H1 (cell line): ENCODE measurements at regions not wholly inside any gene's neighbourhood (a gene's known extent, or its start where the extent isn't known, plus 50 kb on each side); places are given as distances from the start of the nearest gene placed in this dataset.

ENCODE experiments used
- CTCF ChIA-PET: fragments of 300-600 bp; sonication (Branson Sonifier 250); formaldehyde crosslinking; loops from one replicate; lab custom pipeline; 2021; ENCODE audit not compliant: partially characterized antibody; lab: Charles Lee
- POLR2A ChIA-PET: fragments of 300-600 bp; sonication (Branson Sonifier 250); formaldehyde crosslinking; loops from one replicate; lab custom pipeline; 2021; ENCODE audit warnings: inconsistent platforms; ENCODE audit not compliant: partially characterized antibody; lab: Charles Lee
- DNase-seq, 2 experiments: peaks; one replicate each; pipeline versions ENCODE4 v3.0.0 to v3.0.0-alpha.2; 2010 to 2022; ENCODE audit warnings: low spot score in 2 of 2, low read depth in 1 of 2, mixed read lengths in 1 of 2
- FAIRE-seq: peaks from 2 replicates; lab custom pipeline; 2011; peaks lifted over from hg19 to GRCh38; lab: Jason Lieb, UNC
- H2AFZ ChIP-seq: 2 replicates; pipeline ENCODE4 v1.8.1; 2012; ENCODE audit warnings: low read length, inconsistent platforms
- H2AK5ac ChIP-seq: 2 replicates; pipeline ENCODE4 v1.6.1; 2013; ENCODE audit warnings: low read depth, low read length
- H2BK120ac ChIP-seq: replicated peaks from 2 replicates; pipeline ENCODE3; 2013; ENCODE audit warnings: low read depth, low read length, inconsistent platforms
- H2BK12ac ChIP-seq: 2 replicates; pipeline ENCODE4 v1.6.1; 2013; ENCODE audit warnings: low read depth, low read length
- H2BK15ac ChIP-seq: 2 replicates; pipeline ENCODE4 v1.6.1; 2013; ENCODE audit warnings: low read length
- H2BK20ac ChIP-seq: 2 replicates; pipeline ENCODE4 v1.6.1; 2013; ENCODE audit warnings: low read length
- H2BK5ac ChIP-seq: 2 replicates; pipeline ENCODE4 v1.6.1; 2013; ENCODE audit warnings: low read depth, low read length
- H3K14ac ChIP-seq: 2 replicates; pipeline ENCODE4 v1.6.1; 2013; ENCODE audit warnings: inconsistent platforms; ENCODE audit not compliant: insufficient read length
- H3K18ac ChIP-seq: 2 replicates; pipeline ENCODE4 v1.6.1; 2013; ENCODE audit warnings: low read length; ENCODE audit errors: extremely low read depth
- H3K23ac ChIP-seq: 2 replicates; pipeline ENCODE4 v1.6.1; 2013; ENCODE audit warnings: inconsistent platforms; ENCODE audit not compliant: insufficient read length
- H3K23me2 ChIP-seq: 2 replicates; pipeline ENCODE4 v1.6.1; 2013; ENCODE audit warnings: low read depth, low read length
- H3K27ac ChIP-seq: 2 replicates; pipeline ENCODE4 v1.6.1; 2011; ENCODE audit warnings: low read depth, low read length, inconsistent platforms
- H3K27me3 ChIP-seq, 4 experiments: replicated peaks in 1 of 4; 1 replicate in 1 of 4; 2 replicates in 3 of 4; pipeline versions ENCODE4 v1.6.1 to v1.8.1; 2011 to 2013; ENCODE audit warnings: low read length in 3 of 4, mild to moderate bottlenecking in 3 of 4, inconsistent platforms in 2 of 4, mixed read lengths in 2 of 4, moderate library complexity in 1 of 4; ENCODE audit not compliant: control insufficient read depth in 3 of 4, insufficient read depth in 3 of 4; ENCODE audit errors: extremely low read depth in 1 of 4
- H3K36me3 ChIP-seq, 4 experiments: 2 replicates each; pipeline versions ENCODE4 v1.6.1 to v1.8.1; 2011 to 2013; ENCODE audit warnings: mild to moderate bottlenecking in 4 of 4, low read length in 3 of 4, moderate library complexity in 2 of 4, control low read depth in 1 of 4, inconsistent platforms in 1 of 4; ENCODE audit not compliant: insufficient read depth in 4 of 4, control insufficient read depth in 2 of 4
- H3K4ac ChIP-seq: replicated peaks from 2 replicates; pipeline ENCODE3; 2013; ENCODE audit warnings: low read length, low read depth, mixed read lengths, inconsistent platforms; ENCODE audit not compliant: insufficient read length
- H3K4me1 ChIP-seq, 4 experiments: replicated peaks in 1 of 4; 1 replicate in 1 of 4; 2 replicates in 3 of 4; pipeline versions ENCODE4 v1.6.1 to v1.8.1; 2011 to 2013; ENCODE audit warnings: low read length in 3 of 4, inconsistent platforms in 2 of 4, mixed read lengths in 1 of 4; ENCODE audit not compliant: insufficient read depth in 4 of 4, control insufficient read depth in 3 of 4
- H3K4me2 ChIP-seq, 2 experiments: 2 replicates each; pipeline versions ENCODE4 v1.6.1 to v1.8.1; 2011 to 2013; ENCODE audit warnings: low read depth in 2 of 2, low read length in 2 of 2, control low read depth in 1 of 2, inconsistent platforms in 1 of 2, mild to moderate bottlenecking in 1 of 2; ENCODE audit not compliant: insufficient read depth in 1 of 2
- H3K4me3 ChIP-seq, 4 experiments: fragments of 200-600, 300-600 bp in 1 of 4; sonication (generic), shearing (Covaris generic), sonication (Bioruptor Twin) in 1 of 4; 2 replicates each; pipeline versions ENCODE4 v1.5.1 to v1.8.1; 2011 to 2016; ENCODE audit warnings: low read length in 4 of 4, low read depth in 3 of 4, control low read depth in 2 of 4, inconsistent platforms in 2 of 4, mild to moderate bottlenecking in 2 of 4, mixed read lengths in 1 of 4, moderate library complexity in 1 of 4; ENCODE audit not compliant: insufficient read depth in 2 of 4; ENCODE audit errors: extremely low read depth in 1 of 4
- H3K56ac ChIP-seq: replicated peaks from 2 replicates; pipeline ENCODE3; 2013; ENCODE audit warnings: low read depth, mild to moderate bottlenecking, mixed read lengths, low read length, inconsistent platforms; ENCODE audit not compliant: insufficient read length
- H3K79me1 ChIP-seq: 2 replicates; pipeline ENCODE4 v1.6.1; 2013; ENCODE audit warnings: low read depth, low read length, control low read depth
- H3K79me2 ChIP-seq, 2 experiments: 2 replicates each; pipeline versions ENCODE4 v1.6.1 to v1.8.1; 2012 to 2013; ENCODE audit warnings: low read length in 2 of 2, mild to moderate bottlenecking in 2 of 2, inconsistent platforms in 1 of 2; ENCODE audit not compliant: insufficient read depth in 2 of 2, control insufficient read depth in 1 of 2
- H3K9ac ChIP-seq, 4 experiments: replicated peaks in 1 of 4; 1 replicate in 1 of 4; 2 replicates in 3 of 4; pipeline versions ENCODE4 v1.6.1 to v1.8.1; 2011 to 2013; ENCODE audit warnings: low read depth in 3 of 4, low read length in 3 of 4, control low read depth in 2 of 4, mild to moderate bottlenecking in 2 of 4, moderate library complexity in 2 of 4, inconsistent platforms in 1 of 4; ENCODE audit errors: extremely low read depth in 1 of 4
- H3K9me3 ChIP-seq, 2 experiments: 2 replicates each; pipeline versions ENCODE4 v1.6.1 to v1.8.1; 2012 to 2013; ENCODE audit warnings: mild to moderate bottlenecking in 2 of 2, moderate library complexity in 2 of 2, control low read depth in 1 of 2, inconsistent platforms in 1 of 2, low read depth in 1 of 2, low read length in 1 of 2, mixed read lengths in 1 of 2; ENCODE audit not compliant: insufficient read depth in 2 of 2
- H4K20me1 ChIP-seq, 2 experiments: replicated peaks in 1 of 2; 2 replicates each; pipeline versions ENCODE3 to v1.8.1; 2011 to 2013; ENCODE audit warnings: inconsistent platforms in 2 of 2, low read length in 2 of 2, mild to moderate bottlenecking in 1 of 2; ENCODE audit not compliant: insufficient read depth in 2 of 2, control insufficient read depth in 1 of 2
- H4K5ac ChIP-seq: 2 replicates; pipeline ENCODE4 v1.6.1; 2013; ENCODE audit warnings: low read length, low read depth, mixed read lengths, inconsistent platforms; ENCODE audit not compliant: insufficient read length
- H4K8ac ChIP-seq: 2 replicates; pipeline ENCODE4 v1.8.0; 2013; ENCODE audit warnings: mild to moderate bottlenecking, moderate library complexity, low read length, inconsistent platforms; ENCODE audit not compliant: insufficient read depth; ENCODE audit errors: extremely low read depth
- H4K91ac ChIP-seq: replicated peaks from 2 replicates; pipeline ENCODE3; 2013; ENCODE audit warnings: low read length, mixed read lengths, inconsistent platforms; ENCODE audit not compliant: insufficient read length
- ATF3 ChIP-seq: IDR thresholded peaks from 2 replicates; pipeline ENCODE4 v1.6.1; 2011; ENCODE audit warnings: low read depth, mild to moderate bottlenecking, low read length; ENCODE audit not compliant: insufficient read depth
- HDAC6 ChIP-seq: IDR thresholded peaks from one replicate; pipeline ENCODE4 v1.7.1; 2012; ENCODE audit warnings: low read depth, mild to moderate bottlenecking, inconsistent platforms, low read length, moderate library complexity
- KDM5A ChIP-seq: fragments of 200-600 bp; IDR thresholded peaks from 2 replicates; pipeline ENCODE4 v1.7.1; 2012; ENCODE audit warnings: mild to moderate bottlenecking, low read length, inconsistent platforms, mixed read lengths
- NANOG ChIP-seq: IDR thresholded peaks from 2 replicates; pipeline ENCODE4 v1.6.1; 2011; ENCODE audit warnings: low read length, low read depth, mild to moderate bottlenecking, inconsistent platforms; ENCODE audit not compliant: insufficient read depth, poor library complexity, severe bottlenecking
- NRF1 ChIP-seq: IDR thresholded peaks from 2 replicates; pipeline ENCODE4 v1.6.1; 2011; ENCODE audit warnings: mild to moderate bottlenecking, low read depth, low read length, improper control_type of control experiment
- POLR2AphosphoS5 ChIP-seq: IDR thresholded peaks from 2 replicates; pipeline ENCODE4 v1.6.1; 2011; ENCODE audit warnings: low read depth, low read length
- SAP30 ChIP-seq: fragments of 300-600 bp; sonication (generic); IDR thresholded peaks from 2 replicates; pipeline ENCODE4 v1.7.1; 2012; ENCODE audit warnings: low read length, moderate library complexity, mild to moderate bottlenecking, inconsistent platforms; ENCODE audit not compliant: insufficient read depth, insufficient replicate concordance
- SP2 ChIP-seq: IDR thresholded peaks from 2 replicates; pipeline ENCODE4 v1.6.1; 2012; ENCODE audit warnings: mild to moderate bottlenecking, low read length, inconsistent platforms
- YY1 ChIP-seq: IDR thresholded peaks from 2 replicates; pipeline ENCODE4 v1.6.1; 2011; ENCODE audit warnings: low read depth, mild to moderate bottlenecking, low read length
- TF ChIP-seq, protein P1 (sequence below): IDR thresholded peaks from 2 replicates; pipeline ENCODE4 v1.6.1; 2012; ENCODE audit warnings: inconsistent platforms

DNA sequence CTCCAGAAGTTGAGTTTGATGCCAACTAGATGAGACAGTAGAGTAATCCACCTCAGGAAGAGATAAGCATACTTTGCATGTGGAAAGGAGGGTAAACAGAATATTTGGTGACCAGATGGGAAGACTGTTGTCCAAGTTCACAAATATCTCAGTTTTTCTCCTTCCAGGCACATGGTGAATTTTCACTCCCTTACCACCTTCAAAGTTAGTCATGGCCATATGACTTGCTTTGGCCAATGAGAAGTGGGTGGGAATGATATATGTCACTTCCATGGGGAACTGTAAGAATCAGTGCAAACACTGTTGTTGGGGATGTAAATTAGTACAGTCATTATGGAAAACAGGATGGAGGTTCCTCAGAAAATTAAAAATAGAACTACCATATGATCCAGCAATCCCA, 105.8 kb downstream of the SPATA19 start:
- Histone ChIP-seq H3K79me2 (no peaks in the 10 kb centered on the region), H3K18ac (no peak overlapping the region), H3K4me3 (no peak overlapping the region), H3K4me2 (no peak overlapping the region), H3K23ac (no peak overlapping the region), H4K20me1 (no peaks in the 10 kb centered on the region), H3K9ac (no peak overlapping the region), H2BK120ac (no peak overlapping the region), H3K56ac (peak overlapping the region; percentile 14), H3K27me3 (no peaks in the 10 kb centered on the region), H3K14ac (no peak overlapping the region), H3K4ac (no peak overlapping the region), H2BK15ac (no peak overlapping the region), H4K5ac (no peak overlapping the region), H4K8ac (no peak overlapping the region), H3K23me2 (peaks cover 10% of the 10 kb centered on the region; the same call in 1 of the 2 replicates), H3K79me1 (no peaks in the 10 kb centered on the region), H2BK12ac (no peak overlapping the region), H3K9me3 (peaks cover 0 to 2% of the 10 kb centered on the region in 2 experiments; a peak in 2 of 4 replicates), H4K91ac (no peak overlapping the region), H3K27ac (no peak overlapping the region), H3K4me1 (peaks cover 0 to 3% (median 0%) of the 10 kb centered on the region in 4 experiments; a peak in 1 of 7 replicates), H2BK20ac (no peak overlapping the region), H3K36me3 (no peaks in the 10 kb centered on the region), H2AFZ (no peak overlapping the region), H2BK5ac (no peak overlapping the region), H2AK5ac (no peak overlapping the region)
- DNase-seq = no peak
- CTCF ChIA-PET = no interaction called here
- TF ChIP-seq NANOG (no peak), SP2 (no peak), HDAC6 (no peak), NRF1 (no peak), KDM5A (no peak), YY1 (no peak), ATF3 (no peak), POLR2AphosphoS5 (no peak), SAP30 (no peak)
- TF ChIP-seq, protein P1, sequence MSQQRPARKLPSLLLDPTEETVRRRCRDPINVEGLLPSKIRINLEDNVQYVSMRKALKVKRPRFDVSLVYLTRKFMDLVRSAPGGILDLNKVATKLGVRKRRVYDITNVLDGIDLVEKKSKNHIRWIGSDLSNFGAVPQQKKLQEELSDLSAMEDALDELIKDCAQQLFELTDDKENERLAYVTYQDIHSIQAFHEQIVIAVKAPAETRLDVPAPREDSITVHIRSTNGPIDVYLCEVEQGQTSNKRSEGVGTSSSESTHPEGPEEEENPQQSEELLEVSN = no peak
- no peak for FAIRE-seq
- POLR2A ChIA-PET = no interaction called here
